Fibroblast of gingiva (primary cell): ENCODE measurements at regions not wholly inside any gene's neighbourhood (a gene's known extent, or its start where the extent isn't known, plus 50 kb on each side); places are given as distances from the start of the nearest gene placed in this dataset.

Experiments used
- DNase-seq: peaks from one replicate; pipeline ENCODE4 v3.0.0-alpha.2; 2011; ENCODE audit warnings: low read depth

- DNase-seq, result peak; percentile 9
Observed at GRCh38 chr6:19153270-19153980, 683.7 kb upstream of the ID4 start.

GRCh38 chr6:19153981-19154295, 683.2 kb upstream of the ID4 start:
- no peak for DNase-seq

- DNase-seq, result no peak
Observed at GRCh38 chr6:19156443-19156842, 680.7 kb upstream of the ID4 start.

- DNase-seq, result no peak
Observed at GRCh38 chr6:19157486-19157885, 679.7 kb upstream of the ID4 start.

- DNase-seq, result no peak
Observed at GRCh38 chr6:19158586-19158985, 678.6 kb upstream of the ID4 start.

GRCh38 chr6:19159089-19159488, 678.1 kb upstream of the ID4 start:
- no peak for DNase-seq

- DNase-seq, result no peak
Observed at GRCh38 chr6:19159561-19159960, 677.6 kb upstream of the ID4 start.

GRCh38 chr6:19160081-19160730, 677.0 kb upstream of the ID4 start:
- DNase-seq, result no peak

- no peak for DNase-seq
Observed at GRCh38 chr6:19167251-19167650, 669.9 kb upstream of the ID4 start.

- no peak for DNase-seq
Observed at GRCh38 chr6:19169366-19169765, 667.8 kb upstream of the ID4 start.

GRCh38 chr6:19175023-19175422, 662.1 kb upstream of the ID4 start:
- no peak for DNase-seq

GRCh38 chr6:19180348-19181072, 656.7 kb upstream of the ID4 start:
- DNase-seq, result peak; percentile 13

- no peak for DNase-seq
Observed at GRCh38 chr6:19181211-19181610, 656.0 kb upstream of the ID4 start.

- no peak for DNase-seq
Observed at GRCh38 chr6:19193624-19194023, 643.5 kb upstream of the ID4 start.

GRCh38 chr6:19204445-19204844, 632.7 kb upstream of the ID4 start:
- no peak for DNase-seq

- DNase-seq, result no peak
Observed at GRCh38 chr6:19205076-19205475, 632.1 kb upstream of the ID4 start.

GRCh38 chr6:19209202-19209601, 628.0 kb upstream of the ID4 start:
- DNase-seq, result no peak

- DNase-seq, result no peak
Observed at GRCh38 chr6:19210849-19211590, 626.1 kb upstream of the ID4 start.

- DNase-seq, result no peak
Observed at GRCh38 chr6:19214231-19214630, 622.9 kb upstream of the ID4 start.

GRCh38 chr6:19219931-19220330, 617.2 kb upstream of the ID4 start:
- no peak for DNase-seq

GRCh38 chr6:19231878-19232561, 605.1 kb upstream of the ID4 start:
- no peak for DNase-seq

- no peak for DNase-seq
Observed at GRCh38 chr6:19245656-19246055, 591.5 kb upstream of the ID4 start.
